DOHH2 (cell line): ENCODE measurements at regions not wholly inside any gene's neighbourhood (a gene's known extent, or its start where the extent isn't known, plus 50 kb on each side); places are given as distances from the start of the nearest gene placed in this dataset.

Experiments
- H3F3A ChIP-seq: fragments of 200-600 bp; sonication (generic), shearing (Covaris generic); 2 replicates; pipeline ENCODE4 v1.6.0; 2016; ENCODE audit warnings: antibody characterized with exemption, mild to moderate bottlenecking; ENCODE audit not compliant: control insufficient read depth, insufficient read depth
- H3K27ac ChIP-seq: fragments of 200-600 bp; sonication (generic); 2 replicates; pipeline ENCODE4 v1.5.1; 2014; ENCODE audit warnings: low read depth, mild to moderate bottlenecking, low read length, moderate library complexity
- H3K27me3 ChIP-seq: fragments of 200-600 bp; sonication (generic); 2 replicates; pipeline ENCODE4 v1.6.1; 2014; ENCODE audit warnings: mild to moderate bottlenecking, low read length, mixed read lengths; ENCODE audit not compliant: control insufficient read depth
- H3K36me3 ChIP-seq: fragments of 200-600 bp; sonication (generic); 2 replicates; pipeline ENCODE4 v1.6.1; 2014; ENCODE audit warnings: mild to moderate bottlenecking, low read length, moderate library complexity, mixed read lengths; ENCODE audit not compliant: control insufficient read depth
- H3K4me1 ChIP-seq: fragments of 200-600 bp; sonication (generic); 2 replicates; pipeline ENCODE4 v1.6.1; 2014; ENCODE audit warnings: mild to moderate bottlenecking, low read length, mixed read lengths; ENCODE audit not compliant: control insufficient read depth
- H3K4me2 ChIP-seq: fragments of 200-600 bp; sonication (generic); 2 replicates; pipeline ENCODE4 v1.6.0; 2014; ENCODE audit warnings: mild to moderate bottlenecking, low read length, moderate library complexity
- H3K4me3 ChIP-seq: fragments of 200-600 bp; sonication (generic); 2 replicates; pipeline ENCODE4 v1.5.1; 2014; ENCODE audit warnings: mild to moderate bottlenecking, low read length, mixed read lengths
- H3K79me2 ChIP-seq: fragments of 200-600 bp; sonication (generic); 2 replicates; pipeline ENCODE4 v1.6.1; 2014; ENCODE audit warnings: mild to moderate bottlenecking, low read length, mixed read lengths; ENCODE audit not compliant: control insufficient read depth
- H3K9me2 ChIP-seq: fragments of 200-600 bp; sonication (generic); replicated peaks from 2 replicates; pipeline ENCODE4 v1.6.1; 2014; ENCODE audit warnings: mild to moderate bottlenecking, low read length, mixed read lengths; ENCODE audit not compliant: control insufficient read depth
- H3K9me3 ChIP-seq: fragments of 200-600 bp; sonication (generic); 2 replicates; pipeline ENCODE4 v1.6.1; 2014; ENCODE audit warnings: antibody characterized with exemption, low read length, mixed read lengths; ENCODE audit not compliant: control insufficient read depth, insufficient read depth
- H4K20me1 ChIP-seq: fragments of 200-600 bp; sonication (generic); 2 replicates; pipeline ENCODE4 v1.6.0; 2014; ENCODE audit warnings: low read depth, mild to moderate bottlenecking, antibody characterized with exemption, low read length, moderate library complexity; ENCODE audit not compliant: control insufficient read depth, insufficient read depth
- EZH2phosphoT487 ChIP-seq: fragments of 200-600 bp; sonication (generic); IDR thresholded peaks from 2 replicates; pipeline ENCODE4 v1.6.1; 2017; ENCODE audit warnings: borderline replicate concordance, mild to moderate bottlenecking, antibody characterized with exemption, low read length, moderate library complexity, mixed read lengths
- TF ChIP-seq, protein P1 (sequence below): fragments of 200-600 bp; sonication (generic); IDR thresholded peaks from one replicate; pipeline ENCODE4 v1.5.1; 2014; ENCODE audit warnings: antibody characterized with exemption, mild to moderate bottlenecking, low read depth, low read length; ENCODE audit not compliant: poor library complexity, severe bottlenecking

DNA sequence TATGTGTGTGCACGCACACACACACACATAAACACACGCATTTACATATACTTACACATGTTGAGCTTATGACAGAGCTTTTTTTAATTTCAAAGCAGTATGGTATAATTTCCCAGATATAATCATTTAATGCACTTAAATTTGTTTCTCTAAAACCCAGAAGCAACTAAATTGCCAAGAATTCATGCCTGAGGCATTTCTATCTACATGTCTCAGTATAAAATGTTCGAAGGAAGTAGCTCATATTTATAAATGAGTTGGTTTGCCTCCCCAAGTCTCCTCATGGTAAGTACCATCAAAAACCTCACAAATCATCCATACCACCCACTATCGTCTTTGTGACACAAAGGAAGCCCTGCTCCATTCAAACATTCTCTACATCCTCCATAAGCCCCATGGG is 130.6 kb downstream of the RPL22L1 start:
- H3K36me3 ChIP-seq: no peaks in the 10 kb centered on the region
- H3K27me3 ChIP-seq: 0 out of 2 replicates have a peak, but pooled peaks cover 7% of the 10 kb centered on the region
- H3K9me2 ChIP-seq: no peaks in the 10 kb centered on the region
- no peak overlapping the region for H3K4me2 ChIP-seq
- no peak overlapping the region for H3K4me3 ChIP-seq
- H3K4me1 ChIP-seq: no peaks in the 10 kb centered on the region
- TF ChIP-seq, protein P1, sequence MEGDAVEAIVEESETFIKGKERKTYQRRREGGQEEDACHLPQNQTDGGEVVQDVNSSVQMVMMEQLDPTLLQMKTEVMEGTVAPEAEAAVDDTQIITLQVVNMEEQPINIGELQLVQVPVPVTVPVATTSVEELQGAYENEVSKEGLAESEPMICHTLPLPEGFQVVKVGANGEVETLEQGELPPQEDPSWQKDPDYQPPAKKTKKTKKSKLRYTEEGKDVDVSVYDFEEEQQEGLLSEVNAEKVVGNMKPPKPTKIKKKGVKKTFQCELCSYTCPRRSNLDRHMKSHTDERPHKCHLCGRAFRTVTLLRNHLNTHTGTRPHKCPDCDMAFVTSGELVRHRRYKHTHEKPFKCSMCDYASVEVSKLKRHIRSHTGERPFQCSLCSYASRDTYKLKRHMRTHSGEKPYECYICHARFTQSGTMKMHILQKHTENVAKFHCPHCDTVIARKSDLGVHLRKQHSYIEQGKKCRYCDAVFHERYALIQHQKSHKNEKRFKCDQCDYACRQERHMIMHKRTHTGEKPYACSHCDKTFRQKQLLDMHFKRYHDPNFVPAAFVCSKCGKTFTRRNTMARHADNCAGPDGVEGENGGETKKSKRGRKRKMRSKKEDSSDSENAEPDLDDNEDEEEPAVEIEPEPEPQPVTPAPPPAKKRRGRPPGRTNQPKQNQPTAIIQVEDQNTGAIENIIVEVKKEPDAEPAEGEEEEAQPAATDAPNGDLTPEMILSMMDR: no peak
- no peak for TF ChIP-seq EZH2phosphoT487
- H4K20me1 ChIP-seq: no peaks in the 10 kb centered on the region
- no peaks in the 10 kb centered on the region for H3F3A ChIP-seq
- no peaks in the 10 kb centered on the region for H3K79me2 ChIP-seq
- no peak overlapping the region for H3K27ac ChIP-seq
- H3K9me3 ChIP-seq: no peaks in the 10 kb centered on the region

DNA sequence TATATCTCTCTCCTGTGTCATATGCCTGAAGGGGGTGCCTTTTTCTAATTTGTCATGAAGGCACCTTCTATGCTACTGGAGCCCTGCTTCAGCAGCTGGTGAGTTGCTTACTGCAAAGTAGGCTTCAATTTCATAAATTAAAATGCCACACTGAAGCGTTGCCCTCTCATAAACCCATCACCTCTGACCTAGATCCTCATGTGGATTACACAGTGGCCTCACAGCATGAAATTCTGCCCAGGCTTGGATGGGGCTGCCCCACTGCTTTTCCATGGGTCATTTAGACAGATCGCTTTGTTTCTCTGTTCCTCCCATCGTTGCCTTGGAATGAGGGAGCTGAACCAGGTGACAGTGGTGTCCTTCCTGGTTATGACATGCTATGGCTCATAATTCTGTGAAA is 131.2 kb downstream of the RPL22L1 start:
- no peak overlapping the region for H3K4me2 ChIP-seq
- no peak overlapping the region for H3K27ac ChIP-seq
- H3K4me3 ChIP-seq: no peak overlapping the region
- no peaks in the 10 kb centered on the region for H3K9me3 ChIP-seq
- TF ChIP-seq, protein P1: no peak
- TF ChIP-seq EZH2phosphoT487: no peak
- no peaks in the 10 kb centered on the region for H4K20me1 ChIP-seq
- no peaks in the 10 kb centered on the region for H3K4me1 ChIP-seq
- 0 out of 2 replicates have a peak, but pooled peaks cover 7% of the 10 kb centered on the region for H3K27me3 ChIP-seq
- no peaks in the 10 kb centered on the region for H3K36me3 ChIP-seq
- no peaks in the 10 kb centered on the region for H3K9me2 ChIP-seq
- no peaks in the 10 kb centered on the region for H3F3A ChIP-seq
- H3K79me2 ChIP-seq: no peaks in the 10 kb centered on the region

DNA sequence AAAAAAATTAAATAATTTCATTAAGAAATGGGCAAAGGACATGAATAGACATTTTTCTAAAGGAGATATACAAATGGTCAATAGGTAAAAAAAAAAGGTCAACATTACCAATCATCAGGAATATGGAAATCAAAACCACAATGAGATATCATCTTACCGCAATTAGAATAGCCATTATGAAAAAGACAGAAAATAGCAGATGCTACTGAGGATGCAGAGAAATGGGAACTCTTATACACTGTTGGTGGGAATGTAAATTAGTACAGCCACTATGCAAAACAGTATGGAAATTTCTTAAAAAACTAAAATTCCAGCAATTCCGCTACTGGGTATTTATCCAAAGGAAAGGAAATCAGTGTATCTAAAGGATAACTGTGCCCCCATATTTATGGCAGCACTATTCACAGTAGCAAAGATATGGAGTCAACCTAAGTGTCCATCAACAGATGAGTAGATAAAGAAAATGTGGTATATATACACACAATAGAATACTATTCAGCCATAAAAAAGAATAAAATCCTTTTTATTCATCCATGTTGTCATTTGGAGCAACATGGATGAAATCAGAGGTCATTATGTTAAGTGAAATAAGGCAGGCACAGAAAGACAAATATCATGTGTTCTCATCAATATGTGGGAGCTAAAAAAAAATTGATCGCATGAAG is 132.4 kb downstream of the RPL22L1 start:
- Histone ChIP-seq H3K4me2 (no peak overlapping the region), H3K27me3 (0 out of 2 replicates have a peak, but pooled peaks cover 7% of the 10 kb centered on the region), H3F3A (no peaks in the 10 kb centered on the region), H3K27ac (no peak overlapping the region), H3K79me2 (no peaks in the 10 kb centered on the region), H3K9me3 (no peaks in the 10 kb centered on the region), H4K20me1 (no peaks in the 10 kb centered on the region), H3K4me3 (no peak overlapping the region), H3K36me3 (no peaks in the 10 kb centered on the region), H3K9me2 (no peaks in the 10 kb centered on the region), H3K4me1 (no peaks in the 10 kb centered on the region)
- TF ChIP-seq, protein P1: no peak
- TF ChIP-seq EZH2phosphoT487: no peak
